ENCODE measurements at regions not wholly inside any gene's neighbourhood (a gene's known extent, or its start where the extent isn't known, plus 50 kb on each side); places are given as distances from the start of the nearest gene placed in this dataset.

- TF ChIP-seq POLR2A (IDR thresholded peaks at IDR 0.05; ENCODE audit: low read depth, low read length) (no peak), POLR2AphosphoS5 (IDR thresholded peaks at IDR 0.05; ENCODE audit: low read depth, low read length) (no peak)
Measured at GRCh38 chr3:176959867-176960266, 237.4 kb downstream of the TBL1XR1 start.

Measured in GM12891 (cell line).